GM23338 (cell line): ENCODE measurements at regions not wholly inside any gene's neighbourhood (a gene's known extent, or its start where the extent isn't known, plus 50 kb on each side); places are given as distances from the start of the nearest gene placed in this dataset.

Experiments
- ATAC-seq: fragments of 200-7000 bp; cut with Tn5 transposase; 3 replicates; pipeline ENCODE4 v1.9.1; 2020
- DNase-seq: peaks from one replicate; pipeline ENCODE4 v3.0.0-alpha.2; 2015; ENCODE audit warnings: low spot score
- H2AFZ ChIP-seq: fragments of 200-600 bp; sonication (generic); 2 replicates; pipeline ENCODE4 v1.8.0; 2016; ENCODE audit warnings: antibody characterized with exemption, mild to moderate bottlenecking, moderate library complexity
- H3F3A ChIP-seq: fragments of 200-600 bp; sonication (generic); replicated peaks from 2 replicates; pipeline ENCODE4 v1.8.0; 2017; ENCODE audit warnings: antibody characterized with exemption, mixed run types, low read depth
- H3K27ac ChIP-seq: fragments of 200-600 bp; sonication (generic); 2 replicates; pipeline ENCODE4 v1.6.1; 2016; ENCODE audit warnings: low read depth
- H3K27me3 ChIP-seq: fragments of 200-600 bp; sonication (generic); 2 replicates; pipeline ENCODE4 v1.8.0; 2016; ENCODE audit warnings: mild to moderate bottlenecking, mixed run types, moderate library complexity; ENCODE audit not compliant: insufficient read depth
- H3K36me3 ChIP-seq: fragments of 200-600 bp; sonication (generic); 2 replicates; pipeline ENCODE4 v1.8.0; 2016; ENCODE audit warnings: mild to moderate bottlenecking; ENCODE audit not compliant: insufficient read depth
- H3K4me1 ChIP-seq: fragments of 200-600 bp; sonication (generic); 2 replicates; pipeline ENCODE4 v1.8.0; 2016; ENCODE audit warnings: mild to moderate bottlenecking, moderate library complexity; ENCODE audit not compliant: insufficient read depth
- H3K4me2 ChIP-seq: fragments of 200-600 bp; sonication (generic); 2 replicates; pipeline ENCODE4 v1.7.1; 2017; ENCODE audit warnings: mixed run types
- H3K4me3 ChIP-seq: fragments of 200-600 bp; sonication (generic); 2 replicates; pipeline ENCODE4 v1.6.1; 2016; ENCODE audit warnings: mixed run types
- H3K79me2 ChIP-seq: fragments of 200-600 bp; sonication (generic); replicated peaks from 2 replicates; pipeline ENCODE4 v1.8.0; 2017; ENCODE audit warnings: mild to moderate bottlenecking; ENCODE audit not compliant: insufficient read depth
- H3K9me2 ChIP-seq: fragments of 200-600 bp; sonication (generic); 2 replicates; pipeline ENCODE4 v1.8.0; 2017; ENCODE audit not compliant: insufficient read depth
- H4K20me1 ChIP-seq: fragments of 200-600 bp; sonication (generic); replicated peaks from 2 replicates; pipeline ENCODE4 v1.8.0; 2017; ENCODE audit warnings: mild to moderate bottlenecking; ENCODE audit not compliant: insufficient read depth
- H3K27ac Mint-ChIP-seq: 2 replicates; pipeline ENCODE4 v1.8.0; 2020; ENCODE audit warnings: inconsistent platforms, mild to moderate bottlenecking, moderate library complexity, mixed read lengths
- H3K27me3 Mint-ChIP-seq: 3 replicates; pipeline ENCODE4 v1.8.0; 2022; ENCODE audit warnings: low read depth, mild to moderate bottlenecking, moderate library complexity, mixed read lengths, inconsistent platforms; ENCODE audit not compliant: insufficient read depth, poor library complexity
- H3K36me3 Mint-ChIP-seq: 3 replicates; pipeline ENCODE4 v1.8.0; 2021; ENCODE audit warnings: low read depth, mild to moderate bottlenecking, inconsistent platforms, moderate library complexity, mixed read lengths
- H3K4me1 Mint-ChIP-seq: 3 replicates; pipeline ENCODE4 v1.8.0; 2020; ENCODE audit warnings: mild to moderate bottlenecking, inconsistent platforms, mixed read lengths
- H3K4me3 Mint-ChIP-seq: 3 replicates; pipeline ENCODE4 v1.8.0; 2021; ENCODE audit warnings: moderate library complexity, mild to moderate bottlenecking, inconsistent platforms, mixed read lengths
- H3K9me3 Mint-ChIP-seq: 3 replicates; pipeline ENCODE4 v1.8.0; 2020; ENCODE audit warnings: moderate library complexity, mild to moderate bottlenecking, inconsistent platforms, mixed read lengths
- CREB1 ChIP-seq: fragments of 250-450 bp; sonication (Bioruptor Pico); IDR thresholded peaks from 2 replicates; pipeline ENCODE4 v1.5.0; 2020; ENCODE audit warnings: low read depth, mild to moderate bottlenecking, moderate library complexity
- ETS1 ChIP-seq: IDR thresholded peaks from 2 replicates; pipeline ENCODE4 v1.6.1; 2016; ENCODE audit warnings: antibody characterized with exemption
- EZH2 ChIP-seq: fragments of 200-600 bp; sonication (generic); IDR thresholded peaks from one replicate; pipeline ENCODE4 v1.8.0; 2017; ENCODE audit warnings: antibody characterized with exemption, mild to moderate bottlenecking, low read depth; ENCODE audit not compliant: unreplicated experiment
- EZH2phosphoT487 ChIP-seq: fragments of 200-600 bp; sonication (generic); IDR thresholded peaks from one replicate; pipeline ENCODE4 v1.8.1; 2018; ENCODE audit warnings: antibody characterized with exemption; ENCODE audit not compliant: unreplicated experiment
- POLR2AphosphoS5 ChIP-seq: IDR thresholded peaks from 2 replicates; pipeline ENCODE4 v1.6.1; 2016; ENCODE audit warnings: antibody characterized with exemption, low read depth
- REST ChIP-seq: IDR thresholded peaks from one replicate; pipeline ENCODE4 v1.6.1; 2018; ENCODE audit warnings: antibody characterized with exemption; ENCODE audit not compliant: unreplicated experiment
- STAT1 ChIP-seq: IDR thresholded peaks from one replicate; pipeline ENCODE4 v1.6.1; 2016; ENCODE audit warnings: antibody characterized with exemption; ENCODE audit not compliant: unreplicated experiment
- ZNF114 ChIP-seq: fragments of 250-450 bp; sonication (Bioruptor Pico); IDR thresholded peaks from 2 replicates; pipeline ENCODE4 v1.5.0; 2020; ENCODE audit warnings: mild to moderate bottlenecking, moderate library complexity
- ZNF331 ChIP-seq: fragments of 250-450 bp; sonication (Bioruptor Pico); IDR thresholded peaks from 2 replicates; pipeline ENCODE4 v1.5.0; 2020; ENCODE audit warnings: low read depth, mild to moderate bottlenecking, moderate library complexity

DNA sequence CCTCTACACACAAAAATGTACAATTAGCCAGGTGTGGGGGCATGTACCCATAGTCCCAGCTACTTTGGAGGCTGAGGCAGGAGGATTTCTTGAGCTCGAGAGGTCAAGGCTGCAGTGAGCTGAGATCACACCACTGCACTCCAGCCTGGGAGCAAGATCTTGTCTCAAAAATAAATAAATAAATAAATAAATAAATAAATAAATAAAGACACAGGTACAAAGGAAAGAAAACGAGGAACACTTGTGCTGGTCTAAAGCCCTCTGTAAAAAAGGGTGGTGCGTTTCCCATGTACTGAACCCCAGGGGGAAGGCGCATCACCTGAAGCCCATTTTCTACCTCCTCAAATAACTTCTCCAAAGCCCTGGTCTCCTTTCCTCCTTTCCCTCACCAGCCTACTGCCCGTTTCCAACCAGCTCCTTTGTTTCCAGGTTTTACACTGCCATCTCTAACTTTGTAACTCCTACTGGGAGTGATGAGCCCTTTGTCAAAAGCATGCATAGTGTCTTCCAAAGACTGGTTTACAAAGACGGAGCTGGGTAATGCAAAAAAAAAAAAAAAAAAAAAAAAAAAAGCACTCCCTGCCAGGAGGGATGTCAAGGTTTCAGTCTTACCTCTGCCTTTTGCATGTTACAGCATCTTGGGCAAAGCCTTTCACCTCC is 81.5 kb upstream of the SOX4 start (continued):
- no peak for TF ChIP-seq STAT1
- no peak for TF ChIP-seq ZNF114 (CRISPR knock-in tag)
- TF ChIP-seq EZH2phosphoT487: no peak
- TF ChIP-seq CREB1 (CRISPR knock-in tag): no peak
- TF ChIP-seq ETS1: no peak
- no peak for TF ChIP-seq EZH2
- no peak for TF ChIP-seq ZNF331 (CRISPR knock-in tag)
- no peak for TF ChIP-seq REST

GRCh38 chr6:21514288-21514687 is 79.3 kb upstream of the SOX4 start:
- no peaks in the 10 kb centered on the region for H3K9me2 ChIP-seq
- no peak overlapping the region; the same call in 1 of the 2 replicates for H2AFZ ChIP-seq
- H3K36me3 ChIP-seq: no peaks in the 10 kb centered on the region
- no peaks in the 10 kb centered on the region for H3F3A ChIP-seq
- no peak overlapping the region for H3K27ac ChIP-seq
- Mint-ChIP-seq H3K9me3 (no peaks in the 10 kb centered on the region), H3K4me3 (no peak overlapping the region), H3K4me1 (peaks cover 4% of the 10 kb centered on the region; the same call in 2 of the 3 replicates), H3K27me3 (peaks cover 2% of the 10 kb centered on the region), H3K36me3 (no peaks in the 10 kb centered on the region), H3K27ac (no peak overlapping the region)
- H3K4me1 ChIP-seq: peaks cover 3% of the 10 kb centered on the region; the same call in 1 of the 2 replicates
- H3K4me3 ChIP-seq: no peak overlapping the region
- H3K27me3 ChIP-seq: no peaks in the 10 kb centered on the region
- no peaks in the 10 kb centered on the region for H4K20me1 ChIP-seq
- H3K79me2 ChIP-seq: no peaks in the 10 kb centered on the region
- no peak overlapping the region for H3K4me2 ChIP-seq
- ATAC-seq (no peak), DNase-seq (no peak)
- TF ChIP-seq POLR2AphosphoS5: no peak
- no peak for TF ChIP-seq ETS1
- no peak for TF ChIP-seq ZNF114 (CRISPR knock-in tag)
- no peak for TF ChIP-seq REST
- TF ChIP-seq ZNF331 (CRISPR knock-in tag): no peak
